HCT116 (cell line): ENCODE measurements at regions not wholly inside any gene's neighbourhood (a gene's known extent, or its start where the extent isn't known, plus 50 kb on each side); places are given as distances from the start of the nearest gene placed in this dataset.
"Not testable (repeated sequence)": the region's sequence is repeated elsewhere in the genome, so short reads cannot be mapped to it uniquely, and the experiment has no call there.

ENCODE experiments used
- ATAC-seq: fragments of 200-7000 bp; cut with Tn5 transposase; 2 replicates; pipeline ENCODE4 v1.9.1; 2020; ENCODE audit warnings: mild to moderate bottlenecking, moderate library complexity
- BruUV-seq: library from RNA; stranded (reverse); fragments of 400-500 nt; replicated peaks from 2 replicates; lab custom pipeline; 2021; lab: Mats Ljungman, UMichigan
- CTCF ChIA-PET: fragments of 300-600 bp; sonication (Branson Sonifier 250); formaldehyde crosslinking; loops from one replicate; lab custom pipeline; 2021; ENCODE audit warnings: antibody characterized with exemption; lab: Charles Lee
- POLR2A ChIA-PET: fragments of 300-600, 350-600 bp; sonication (Branson Sonifier 250); formaldehyde crosslinking; loops from one replicate; lab custom pipeline; 2021; ENCODE audit warnings: antibody characterized with exemption; lab: Charles Lee
- RAD21 ChIA-PET, 2 experiments: fragments of 300-600 bp; sonication (Branson Sonifier 250); formaldehyde crosslinking; loops; one replicate each; lab custom pipeline; 2023; ENCODE audit warnings: low total read pairs in 2 of 2; ENCODE audit not compliant: uncharacterized antibody in 2 of 2, unreplicated experiment in 2 of 2, low non-redundant PET in 1 of 2; lab: Charles Lee
- DNase-seq: peaks from one replicate; pipeline ENCODE4 v3.0.0-alpha.2; 2010; ENCODE audit warnings: low read depth, low spot score
- H2AFZ ChIP-seq: fragments of 200-600 bp; shearing (Covaris generic), sonication (generic); 2 replicates; pipeline ENCODE4 v1.6.1; 2017; ENCODE audit warnings: low read depth, mixed run types, mixed read lengths, antibody characterized with exemption, low read length; ENCODE audit not compliant: poor library complexity, severe bottlenecking
- H3K27ac ChIP-seq: 2 replicates; pipeline ENCODE4 v1.5.1; 2012; ENCODE audit warnings: low read depth, low read length
- H3K27me3 ChIP-seq: fragments of 200-600 bp; sonication (generic); 2 replicates; pipeline ENCODE4 v1.6.1; 2016; ENCODE audit warnings: mixed run types, low read length, mixed read lengths; ENCODE audit not compliant: insufficient read depth
- H3K36me3 ChIP-seq, 2 experiments: fragments of 200-500 bp in 1 of 2; fragments of 200-600 bp in 1 of 2; sonication (Bioruptor generic) in 1 of 2; sonication (generic) in 1 of 2; 2 replicates each; pipeline versions ENCODE4 v1.5.1 to v1.6.1; 2014 to 2016; ENCODE audit warnings: low read length in 2 of 2, inconsistent platforms in 1 of 2, mixed read lengths in 1 of 2, mixed run types in 1 of 2; ENCODE audit not compliant: insufficient read depth in 2 of 2, control insufficient read depth in 1 of 2
- H3K4me1 ChIP-seq, 2 experiments: fragments of 200-600 bp in 1 of 2; sonication (generic) in 1 of 2; 2 replicates each; pipeline versions ENCODE4 v1.5.1 to v1.6.1; 2012 to 2017; ENCODE audit warnings: low read length in 2 of 2, inconsistent platforms in 1 of 2, mild to moderate bottlenecking in 1 of 2, mixed read lengths in 1 of 2, mixed run types in 1 of 2, moderate library complexity in 1 of 2; ENCODE audit not compliant: insufficient read depth in 2 of 2, control insufficient read depth in 1 of 2
- H3K4me2 ChIP-seq: fragments of 200-600 bp; sonication (generic); 2 replicates; pipeline ENCODE4 v1.6.1; 2017; ENCODE audit warnings: mixed run types, low read length, mixed read lengths
- H3K4me3 ChIP-seq, 2 experiments: fragments of 200-600 bp in 1 of 2; sonication (generic) in 1 of 2; replicated peaks in 1 of 2; 2 replicates each; pipeline ENCODE4 v1.5.1; 2011 to 2016; ENCODE audit warnings: low read length in 2 of 2, control low read depth in 1 of 2, low read depth in 1 of 2, mild to moderate bottlenecking in 1 of 2, mixed read lengths in 1 of 2, mixed run types in 1 of 2
- H3K79me2 ChIP-seq: fragments of 200-600 bp; sonication (generic); 2 replicates; pipeline ENCODE4 v1.6.1; 2017; ENCODE audit warnings: mild to moderate bottlenecking, mixed run types, low read length, moderate library complexity, mixed read lengths; ENCODE audit not compliant: insufficient read depth
- H3K9ac ChIP-seq: fragments of 200-600 bp; sonication (generic); 2 replicates; pipeline ENCODE4 v1.6.1; 2016; ENCODE audit warnings: low read length, mixed read lengths
- H3K9me2 ChIP-seq: fragments of 200-600 bp; sonication (generic), shearing (Covaris generic); 2 replicates; pipeline ENCODE4 v1.6.1; 2017; ENCODE audit warnings: mixed run types, mild to moderate bottlenecking, moderate library complexity; ENCODE audit not compliant: insufficient read depth
- H3K9me3 ChIP-seq, 2 experiments: fragments of 200-500 bp in 1 of 2; fragments of 200-600 bp in 1 of 2; sonication (Bioruptor generic) in 1 of 2; sonication (generic) in 1 of 2; 2 replicates each; pipeline ENCODE4 v1.6.1; 2014 to 2017; ENCODE audit warnings: low read length in 2 of 2, mixed read lengths in 2 of 2, inconsistent platforms in 1 of 2, low read depth in 1 of 2, mild to moderate bottlenecking in 1 of 2, mixed run types in 1 of 2, moderate library complexity in 1 of 2; ENCODE audit not compliant: control insufficient read depth in 1 of 2, insufficient read depth in 1 of 2
- H4K20me1 ChIP-seq: fragments of 200-600 bp; sonication (generic), shearing (Covaris generic); 2 replicates; pipeline ENCODE4 v1.6.1; 2017; ENCODE audit warnings: mixed run types, mild to moderate bottlenecking, moderate library complexity; ENCODE audit not compliant: insufficient read depth
- intact Hi-C: fragments of 100-400 bp; cut with micrococcal nuclease; formaldehyde crosslinking; loops from 2 replicates; pipeline ENCODE4 v1.10.0; 2022

DNA sequence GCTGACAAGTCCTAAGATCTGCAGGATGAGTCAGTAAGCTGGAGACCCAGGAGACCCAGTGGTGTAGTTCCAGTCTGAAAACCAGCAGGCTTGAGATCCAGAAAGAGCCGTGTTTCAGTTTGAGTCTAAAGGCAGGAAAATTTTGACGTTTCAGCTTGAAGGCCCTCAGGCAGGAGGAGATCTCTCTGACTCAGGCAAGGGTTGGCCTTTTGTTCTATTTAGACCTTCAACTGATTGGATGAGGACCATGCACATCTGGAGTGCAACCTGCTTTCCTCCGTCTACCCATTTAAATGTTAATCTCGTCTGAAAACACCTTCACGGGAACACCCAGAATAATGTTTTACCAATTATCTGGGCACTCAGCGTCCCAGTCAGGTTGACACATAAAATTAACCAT is 69.5 kb downstream of the NPIPA7 start:
- H3K9ac ChIP-seq, H3K27ac ChIP-seq, CTCF ChIA-PET, H3K4me1 ChIP-seq, H3K9me3 ChIP-seq, DNase-seq, H4K20me1 ChIP-seq, H3K4me3 ChIP-seq, BruUV-seq, H3K36me3 ChIP-seq, H3K27me3 ChIP-seq, H3K4me2 ChIP-seq, H3K9me2 ChIP-seq, POLR2A ChIA-PET, ATAC-seq, RAD21 ChIA-PET, H3K79me2 ChIP-seq, H2AFZ ChIP-seq, intact Hi-C loops: not testable (repeated sequence)

DNA sequence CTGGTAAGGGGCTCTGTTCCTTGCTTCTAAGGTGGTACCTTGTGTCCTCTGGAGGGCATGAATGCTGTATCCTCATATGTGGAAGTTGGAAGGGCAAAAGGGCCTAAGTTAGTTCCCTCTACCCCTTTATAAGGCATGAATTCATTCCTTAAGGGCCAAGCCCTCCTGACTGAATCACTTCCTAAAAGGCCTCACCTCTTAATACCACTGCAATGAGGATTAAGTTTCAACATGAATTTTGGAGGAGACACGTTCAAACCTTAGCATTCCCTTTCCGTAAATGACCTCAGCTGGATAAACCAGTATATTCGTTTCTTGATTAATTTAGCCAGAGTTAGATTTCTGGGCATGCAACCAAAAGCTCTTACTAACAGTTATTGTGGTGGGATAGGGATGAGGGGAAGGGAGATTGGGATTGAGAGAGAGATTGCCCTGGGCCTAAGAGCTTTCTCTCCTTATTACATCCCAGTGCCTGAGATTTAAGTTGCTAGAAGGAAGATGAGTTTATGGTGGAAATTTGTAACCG is 70.8 kb downstream of the NPIPA7 start:
- ATAC-seq, H3K9me2 ChIP-seq, intact Hi-C loops, RAD21 ChIA-PET, DNase-seq, H3K79me2 ChIP-seq, H3K27me3 ChIP-seq, H3K36me3 ChIP-seq, H3K4me2 ChIP-seq, H2AFZ ChIP-seq, CTCF ChIA-PET, H3K9me3 ChIP-seq, H3K4me3 ChIP-seq, H4K20me1 ChIP-seq, H3K9ac ChIP-seq, H3K4me1 ChIP-seq, H3K27ac ChIP-seq, BruUV-seq, POLR2A ChIA-PET: not testable (repeated sequence)

DNA sequence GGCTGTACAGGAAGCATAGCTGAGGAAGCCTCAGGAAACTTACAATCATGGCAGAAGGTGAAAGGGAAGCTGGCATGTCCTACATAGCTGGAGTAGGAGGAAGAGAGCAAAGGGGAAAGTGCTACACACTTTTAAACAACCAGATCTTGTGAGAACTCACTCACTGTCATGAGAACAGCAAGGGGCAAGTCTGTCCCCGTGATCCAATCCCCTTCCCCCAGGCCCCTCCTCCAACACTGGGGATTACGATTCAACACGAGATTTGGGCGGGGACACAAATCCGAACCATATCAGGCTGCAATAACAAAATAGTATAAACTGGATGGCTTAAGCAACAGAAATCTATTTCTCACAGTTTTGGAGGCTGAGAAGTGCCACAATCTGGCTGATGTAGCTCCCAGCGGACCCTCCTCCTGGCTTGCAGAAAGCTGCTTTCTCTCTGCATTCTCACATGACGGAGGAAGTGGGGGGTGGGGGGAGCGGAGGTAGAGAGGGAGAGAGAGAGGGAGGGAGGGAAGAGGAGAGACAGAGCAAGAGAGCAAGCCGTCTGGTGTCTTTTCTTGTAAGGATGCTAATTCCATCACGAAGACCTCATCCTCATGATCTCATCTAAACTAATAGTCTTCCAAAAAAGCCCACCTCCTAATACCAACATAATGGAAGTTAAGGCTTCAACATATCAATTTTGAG is 72.9 kb downstream of the NPIPA7 start:
- RAD21 ChIA-PET, ATAC-seq, H3K4me1 ChIP-seq, CTCF ChIA-PET, H3K9me2 ChIP-seq, H3K27me3 ChIP-seq, H3K9me3 ChIP-seq, H3K4me3 ChIP-seq, H3K36me3 ChIP-seq, H3K4me2 ChIP-seq, H2AFZ ChIP-seq, H3K27ac ChIP-seq, BruUV-seq, DNase-seq, intact Hi-C loops, H4K20me1 ChIP-seq, POLR2A ChIA-PET, H3K9ac ChIP-seq, H3K79me2 ChIP-seq: not testable (repeated sequence)

DNA sequence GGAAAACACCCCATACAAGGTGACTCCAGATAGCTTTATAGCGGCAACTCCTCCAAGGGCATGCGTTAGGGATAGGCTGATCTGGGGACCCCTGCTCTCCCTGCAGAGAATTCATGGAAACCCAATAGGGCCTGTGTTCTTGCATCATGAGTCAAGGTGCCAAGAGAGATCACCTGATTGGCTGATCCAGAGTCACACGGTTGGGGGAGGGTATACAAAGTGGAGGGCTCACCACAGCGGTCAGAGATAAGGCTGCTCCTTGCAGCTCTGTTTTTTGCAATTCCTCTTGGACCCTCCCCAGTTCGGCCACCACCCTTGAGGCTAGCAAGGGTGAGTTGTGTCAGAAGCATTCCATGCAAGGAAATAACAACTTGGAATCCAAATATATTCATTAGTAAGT is 79.6 kb downstream of the NPIPA7 start:
- POLR2A ChIA-PET, H3K9me3 ChIP-seq, DNase-seq, BruUV-seq, H3K36me3 ChIP-seq, H3K9me2 ChIP-seq, H3K4me3 ChIP-seq, CTCF ChIA-PET, H2AFZ ChIP-seq, H3K27me3 ChIP-seq, intact Hi-C loops, RAD21 ChIA-PET, H3K79me2 ChIP-seq, H3K4me2 ChIP-seq, H3K4me1 ChIP-seq, H3K9ac ChIP-seq, ATAC-seq, H3K27ac ChIP-seq, H4K20me1 ChIP-seq: not testable (repeated sequence)
